ENCODE measurements at regions not wholly inside any gene's neighbourhood (a gene's known extent, or its start where the extent isn't known, plus 50 kb on each side); places are given as distances from the start of the nearest gene placed in this dataset.
A peak's percentile ranks its signal among the peaks of the same experiment; 100 is the strongest.

- Histone ChIP-seq H3K9me3 (ENCODE audit: insufficient read depth, low read depth, low read length) (no peaks in the 10 kb centered on the region), H4K20me1 (ENCODE audit: insufficient read depth, low read length) (no peaks in the 10 kb centered on the region), H2AFZ (ENCODE audit: low read depth, low read length) (no peak overlapping the region), H3K36me3 (ENCODE audit: insufficient read depth, low read length) (no peaks in the 10 kb centered on the region), H3K9ac (ENCODE audit: low read length) (no peak overlapping the region), H3K79me2 (ENCODE audit: insufficient read depth, low read length) (no peaks in the 10 kb centered on the region), H3K27ac (ENCODE audit: low read depth, low read length) (peak overlapping the region; percentile 27), H3K27me3 (ENCODE audit: insufficient read depth, low read length) (no peaks in the 10 kb centered on the region), H3K4me2 (ENCODE audit: low read length) (no peak overlapping the region), H3K4me1 (ENCODE audit: insufficient read depth, low read length) (peaks cover 12% of the 10 kb centered on the region), H3K4me3 (ENCODE audit: insufficient read depth, low read depth, low read length) (no peak overlapping the region)
- Mint-ChIP-seq H3K27ac (ENCODE audit: unreplicated experiment) (peak overlapping the region; percentile 73), H3K27me3 (ENCODE audit: low read depth, unreplicated experiment) (no peaks in the 10 kb centered on the region), H3K4me3 (ENCODE audit: unreplicated experiment) (no peak overlapping the region), H3K36me3 (ENCODE audit: low read depth, unreplicated experiment) (no peaks in the 10 kb centered on the region), H3K9me3 (ENCODE audit: unreplicated experiment) (peaks cover 7% of the 10 kb centered on the region), H3K4me1 (ENCODE audit: low read depth, unreplicated experiment) (peaks cover 45% of the 10 kb centered on the region)
- DNase-seq (ENCODE audit: low read depth): peak; percentile 85
- peak; percentile 82 for FAIRE-seq
- TF ChIP-seq CTCF (IDR thresholded peaks at IDR 0.05; ENCODE audit: insufficient read depth, low read depth, low read length) (no peak), EZH2 (IDR thresholded peaks at IDR 0.05; ENCODE audit: insufficient read depth, low read length) (no peak)
Observed at GRCh38 chr6:74735304-74735703, 470.5 kb downstream of the COL12A1 start.

GRCh38 chr6:74734901-74735300 lies 471.0 kb downstream of the COL12A1 start:
- H3K4me1 ChIP-seq (ENCODE audit: insufficient read depth, low read length): peaks cover 12% of the 10 kb centered on the region
- TF ChIP-seq CTCF (IDR thresholded peaks at IDR 0.05; ENCODE audit: insufficient read depth, low read depth, low read length) (no peak), EZH2 (IDR thresholded peaks at IDR 0.05; ENCODE audit: insufficient read depth, low read length) (no peak)
- Mint-ChIP-seq H3K27me3 (ENCODE audit: low read depth, unreplicated experiment) (no peaks in the 10 kb centered on the region), H3K9me3 (ENCODE audit: unreplicated experiment) (peaks cover 7% of the 10 kb centered on the region), H3K27ac (ENCODE audit: unreplicated experiment) (peak overlapping the region; percentile 73), H3K36me3 (ENCODE audit: low read depth, unreplicated experiment) (no peaks in the 10 kb centered on the region), H3K4me3 (ENCODE audit: unreplicated experiment) (no peak overlapping the region), H3K4me1 (ENCODE audit: low read depth, unreplicated experiment) (peaks cover 46% of the 10 kb centered on the region)
- H3K79me2 ChIP-seq (ENCODE audit: insufficient read depth, low read length): no peaks in the 10 kb centered on the region
- H3K27me3 ChIP-seq (ENCODE audit: insufficient read depth, low read length): no peaks in the 10 kb centered on the region
- no peak overlapping the region for H2AFZ ChIP-seq (ENCODE audit: low read depth, low read length)
- no peaks in the 10 kb centered on the region for H4K20me1 ChIP-seq (ENCODE audit: insufficient read depth, low read length)
- no peak for FAIRE-seq
- no peak for DNase-seq (ENCODE audit: low read depth)
- no peaks in the 10 kb centered on the region for H3K36me3 ChIP-seq (ENCODE audit: insufficient read depth, low read length)
- no peak overlapping the region for H3K9ac ChIP-seq (ENCODE audit: low read length)
- no peak overlapping the region for H3K4me2 ChIP-seq (ENCODE audit: low read length)
- H3K27ac ChIP-seq (ENCODE audit: low read depth, low read length): peak overlapping the region; percentile 27
- H3K4me3 ChIP-seq (ENCODE audit: insufficient read depth, low read depth, low read length): no peak overlapping the region
- no peaks in the 10 kb centered on the region for H3K9me3 ChIP-seq (ENCODE audit: insufficient read depth, low read depth, low read length)

- Histone ChIP-seq H2AFZ (ENCODE audit: low read depth, low read length) (no peak overlapping the region), H3K4me1 (ENCODE audit: insufficient read depth, low read length) (peaks cover 12% of the 10 kb centered on the region), H3K9ac (ENCODE audit: low read length) (no peak overlapping the region), H3K9me3 (ENCODE audit: insufficient read depth, low read depth, low read length) (no peaks in the 10 kb centered on the region), H3K4me3 (ENCODE audit: insufficient read depth, low read depth, low read length) (no peak overlapping the region), H3K27me3 (ENCODE audit: insufficient read depth, low read length) (no peaks in the 10 kb centered on the region), H3K79me2 (ENCODE audit: insufficient read depth, low read length) (no peaks in the 10 kb centered on the region), H3K27ac (ENCODE audit: low read depth, low read length) (no peak overlapping the region), H4K20me1 (ENCODE audit: insufficient read depth, low read length) (no peaks in the 10 kb centered on the region), H3K36me3 (ENCODE audit: insufficient read depth, low read length) (no peaks in the 10 kb centered on the region), H3K4me2 (ENCODE audit: low read length) (no peak overlapping the region)
- Mint-ChIP-seq H3K4me3 (ENCODE audit: unreplicated experiment) (no peak overlapping the region), H3K27ac (ENCODE audit: unreplicated experiment) (peak overlapping the region; percentile 60), H3K27me3 (ENCODE audit: low read depth, unreplicated experiment) (no peaks in the 10 kb centered on the region), H3K4me1 (ENCODE audit: low read depth, unreplicated experiment) (peaks cover 46% of the 10 kb centered on the region), H3K36me3 (ENCODE audit: low read depth, unreplicated experiment) (no peaks in the 10 kb centered on the region), H3K9me3 (ENCODE audit: unreplicated experiment) (peaks cover 7% of the 10 kb centered on the region)
- peak; percentile 43 for FAIRE-seq
- DNase-seq (ENCODE audit: low read depth): peak; percentile 6
- TF ChIP-seq CTCF (IDR thresholded peaks at IDR 0.05; ENCODE audit: insufficient read depth, low read depth, low read length): no peak
- no peak for TF ChIP-seq EZH2 (IDR thresholded peaks at IDR 0.05; ENCODE audit: insufficient read depth, low read length)
Observed at GRCh38 chr6:74733830-74734620, 471.8 kb downstream of the COL12A1 start.

All from astrocyte (in vitro differentiated cells and primary cell).